HUES48 (cell line): ENCODE measurements at regions not wholly inside any gene's neighbourhood (a gene's known extent, or its start where the extent isn't known, plus 50 kb on each side); places are given as distances from the start of the nearest gene placed in this dataset.
"Not testable (repeated sequence)": the region's sequence is repeated elsewhere in the genome, so short reads cannot be mapped to it uniquely, and the experiment has no call there.

Experiments used
- H3K27ac ChIP-seq: one replicate; pipeline ENCODE4 v1.7.0; 2013; ENCODE audit warnings: low read depth, low read length, inconsistent platforms
- H3K27me3 ChIP-seq: 2 replicates; pipeline ENCODE4 v1.6.1; 2013; ENCODE audit warnings: mild to moderate bottlenecking, low read length; ENCODE audit not compliant: control insufficient read depth, insufficient read depth
- H3K36me3 ChIP-seq: 2 replicates; pipeline ENCODE4 v1.6.1; 2013; ENCODE audit warnings: low read length; ENCODE audit not compliant: control insufficient read depth, insufficient read depth
- H3K4me1 ChIP-seq: 2 replicates; pipeline ENCODE4 v1.6.1; 2013; ENCODE audit warnings: mild to moderate bottlenecking, low read length; ENCODE audit not compliant: control insufficient read depth, insufficient read depth
- H3K4me3 ChIP-seq: 2 replicates; pipeline ENCODE4 v1.5.1; 2013; ENCODE audit warnings: mild to moderate bottlenecking, low read depth, low read length
- H3K9ac ChIP-seq: 2 replicates; pipeline ENCODE4 v1.6.1; 2013; ENCODE audit warnings: mild to moderate bottlenecking, low read depth, low read length, moderate library complexity
- H3K9me3 ChIP-seq: 2 replicates; pipeline ENCODE4 v1.6.1; 2013; ENCODE audit warnings: low read length; ENCODE audit not compliant: control insufficient read depth, insufficient read depth

GRCh38 chr3:159884661-159885402 lies 103.8 kb upstream of the IL12A start:
- Histone ChIP-seq H3K4me3 (no peak overlapping the region), H3K27me3 (no peaks in the 10 kb centered on the region), H3K36me3 (0 out of 2 replicates have a peak, but pooled peaks cover 5% of the 10 kb centered on the region), H3K4me1 (peaks cover 19% of the 10 kb centered on the region), H3K27ac (no peak overlapping the region), H3K9ac (no peak overlapping the region), H3K9me3 (no peaks in the 10 kb centered on the region)

GRCh38 chr3:159886050-159886449 lies 102.6 kb upstream of the IL12A start:
- H3K4me1 ChIP-seq: peaks cover 19% of the 10 kb centered on the region
- H3K9ac ChIP-seq: no peak overlapping the region
- H3K9me3 ChIP-seq: no peaks in the 10 kb centered on the region
- H3K4me3 ChIP-seq: no peak overlapping the region
- 0 out of 2 replicates have a peak, but pooled peaks cover 5% of the 10 kb centered on the region for H3K36me3 ChIP-seq
- H3K27me3 ChIP-seq: no peaks in the 10 kb centered on the region
- H3K27ac ChIP-seq: no peak overlapping the region

GRCh38 chr3:159886530-159886929 lies 102.1 kb upstream of the IL12A start:
- H3K9ac ChIP-seq, H3K27ac ChIP-seq, H3K9me3 ChIP-seq, H3K4me3 ChIP-seq, H3K36me3 ChIP-seq, H3K27me3 ChIP-seq: not testable (repeated sequence)
- H3K4me1 ChIP-seq: peaks cover 16% of the 10 kb centered on the region

GRCh38 chr3:159887168-159887567 lies 101.5 kb upstream of the IL12A start:
- Histone ChIP-seq H3K27me3 (no peaks in the 10 kb centered on the region), H3K4me1 (peaks cover 10% of the 10 kb centered on the region; the same call in 1 of the 2 replicates), H3K9ac (no peak overlapping the region), H3K36me3 (peaks cover 9% of the 10 kb centered on the region; the same call in 1 of the 2 replicates), H3K4me3 (no peak overlapping the region), H3K27ac (no peak overlapping the region), H3K9me3 (no peaks in the 10 kb centered on the region)

- Histone ChIP-seq H3K4me3 (no peak overlapping the region), H3K27ac (no peak overlapping the region), H3K27me3 (no peaks in the 10 kb centered on the region), H3K36me3 (peaks cover 15% of the 10 kb centered on the region; the same call in 1 of the 2 replicates), H3K4me1 (peaks cover 4% of the 10 kb centered on the region; the same call in 1 of the 2 replicates), H3K9me3 (no peaks in the 10 kb centered on the region), H3K9ac (no peak overlapping the region)
These were observed 100.7 kb upstream of the IL12A start for GRCh38 chr3:159887911-159888310.

- H3K36me3 ChIP-seq: peaks cover 33% of the 10 kb centered on the region
- H3K4me3 ChIP-seq: no peak overlapping the region
- no peaks in the 10 kb centered on the region for H3K27me3 ChIP-seq
- no peaks in the 10 kb centered on the region for H3K9me3 ChIP-seq
- no peak overlapping the region for H3K27ac ChIP-seq
- H3K4me1 ChIP-seq: no peaks in the 10 kb centered on the region
- no peak overlapping the region for H3K9ac ChIP-seq
These were observed 96.4 kb upstream of the IL12A start for GRCh38 chr3:159892171-159892795.

GRCh38 chr3:159892801-159893200 lies 95.8 kb upstream of the IL12A start:
- Histone ChIP-seq H3K4me1 (no peaks in the 10 kb centered on the region), H3K27me3 (no peaks in the 10 kb centered on the region), H3K9ac (no peak overlapping the region), H3K36me3 (peaks cover 34% of the 10 kb centered on the region), H3K9me3 (no peaks in the 10 kb centered on the region), H3K27ac (no peak overlapping the region), H3K4me3 (no peak overlapping the region)

GRCh38 chr3:159894386-159894785 lies 94.2 kb upstream of the IL12A start:
- no peaks in the 10 kb centered on the region for H3K27me3 ChIP-seq
- H3K36me3 ChIP-seq: peaks cover 41% of the 10 kb centered on the region
- H3K9me3 ChIP-seq: no peaks in the 10 kb centered on the region
- no peak overlapping the region for H3K27ac ChIP-seq
- no peaks in the 10 kb centered on the region for H3K4me1 ChIP-seq
- no peak overlapping the region for H3K9ac ChIP-seq
- no peak overlapping the region for H3K4me3 ChIP-seq

- Histone ChIP-seq H3K9me3 (no peaks in the 10 kb centered on the region), H3K27ac (no peak overlapping the region), H3K36me3 (peaks cover 41% of the 10 kb centered on the region)
These were observed 93.2 kb upstream of the IL12A start for GRCh38 chr3:159895430-159895829.

GRCh38 chr3:159896543-159896942 lies 92.1 kb upstream of the IL12A start:
- Histone ChIP-seq H3K27ac (no peak overlapping the region), H3K4me3 (no peak overlapping the region), H3K9ac (no peak overlapping the region), H3K36me3 (peaks cover 41% of the 10 kb centered on the region), H3K27me3 (no peaks in the 10 kb centered on the region), H3K9me3 (no peaks in the 10 kb centered on the region), H3K4me1 (no peaks in the 10 kb centered on the region)

More at GRCh38 chr3:159895430-159895829, 93.2 kb upstream of the IL12A start:
- Histone ChIP-seq H3K4me3 (no peak overlapping the region), H3K9ac (no peak overlapping the region), H3K27me3 (no peaks in the 10 kb centered on the region), H3K4me1 (no peaks in the 10 kb centered on the region)

- Histone ChIP-seq H3K27ac (no peak overlapping the region), H3K9me3 (no peaks in the 10 kb centered on the region), H3K4me3 (no peak overlapping the region), H3K36me3 (peaks cover 34% of the 10 kb centered on the region), H3K4me1 (0 out of 2 replicates have a peak, but pooled peaks cover under 1% of the 10 kb centered on the region), H3K9ac (no peak overlapping the region), H3K27me3 (no peaks in the 10 kb centered on the region)
These were observed 91.1 kb upstream of the IL12A start for GRCh38 chr3:159897331-159898075.
